Neural crest cell (in vitro differentiated cells): ENCODE measurements at regions not wholly inside any gene's neighbourhood (a gene's known extent, or its start where the extent isn't known, plus 50 kb on each side); places are given as distances from the start of the nearest gene placed in this dataset.

Experiments used
- DNase-seq: peaks from one replicate; pipeline ENCODE4 v3.0.0; 2021; ENCODE audit warnings: low read depth, mixed read lengths, low spot score
- H3K27ac Mint-ChIP-seq: one replicate; pipeline ENCODE4 v1.8.0; 2021; ENCODE audit warnings: mild to moderate bottlenecking, mixed read lengths; ENCODE audit not compliant: unreplicated experiment
- H3K27me3 Mint-ChIP-seq: 2 replicates; pipeline ENCODE4 v1.8.0; 2021; ENCODE audit warnings: low read depth, mild to moderate bottlenecking, mixed read lengths
- H3K36me3 Mint-ChIP-seq: 2 replicates; pipeline ENCODE4 v1.8.0; 2021; ENCODE audit warnings: low read depth, mild to moderate bottlenecking, mixed read lengths
- H3K4me1 Mint-ChIP-seq: 2 replicates; pipeline ENCODE4 v1.8.0; 2021; ENCODE audit warnings: mixed read lengths
- H3K4me3 Mint-ChIP-seq: one replicate; pipeline ENCODE4 v1.8.0; 2021; ENCODE audit warnings: mild to moderate bottlenecking, mixed read lengths
- H3K9me3 Mint-ChIP-seq: 2 replicates; pipeline ENCODE4 v1.8.0; 2021; ENCODE audit warnings: mixed read lengths
- TF ChIP-seq, protein P1 (sequence below): fragments of 200-600 bp; sonication (generic); conservative IDR thresholded peaks from 2 replicates; pipeline ENCODE4 v1.5.0; 2021; ENCODE audit warnings: antibody characterized with exemption, mild to moderate bottlenecking

DNA sequence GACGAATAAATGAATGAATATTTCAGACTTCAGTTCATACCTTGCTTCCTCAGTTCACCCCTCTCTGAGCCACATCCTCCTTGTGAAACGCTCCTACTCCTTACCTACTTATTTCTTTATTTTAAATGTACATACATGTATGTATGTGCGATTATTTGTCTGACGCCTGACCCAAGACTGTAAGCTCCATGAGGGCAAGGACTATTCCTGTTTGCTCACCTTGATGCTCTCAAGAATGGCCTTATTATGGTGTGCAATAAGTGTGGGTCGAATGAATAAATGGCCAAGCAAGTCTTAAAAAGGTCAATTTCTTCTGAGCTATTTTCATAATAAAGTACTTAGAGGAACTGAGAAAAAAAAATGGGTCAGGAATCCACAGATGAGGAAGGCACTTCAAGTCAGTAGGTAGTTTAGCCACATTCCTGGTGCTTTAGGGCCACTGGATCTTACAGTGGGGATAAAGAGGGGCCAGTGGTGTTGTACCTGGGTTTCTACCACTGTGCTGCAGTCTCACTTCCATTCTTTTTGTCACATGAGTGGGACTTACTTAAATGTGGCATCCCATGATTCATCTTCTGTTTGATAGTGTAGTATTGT, 74.7 kb downstream of the SDC1 start:
- Mint-ChIP-seq H3K4me3 (no peak overlapping the region), H3K27ac (no peak overlapping the region), H3K9me3 (no peaks in the 10 kb centered on the region), H3K36me3 (no peaks in the 10 kb centered on the region), H3K4me1 (peaks cover 50% of the 10 kb centered on the region), H3K27me3 (no peaks in the 10 kb centered on the region)
- TF ChIP-seq, protein P1, sequence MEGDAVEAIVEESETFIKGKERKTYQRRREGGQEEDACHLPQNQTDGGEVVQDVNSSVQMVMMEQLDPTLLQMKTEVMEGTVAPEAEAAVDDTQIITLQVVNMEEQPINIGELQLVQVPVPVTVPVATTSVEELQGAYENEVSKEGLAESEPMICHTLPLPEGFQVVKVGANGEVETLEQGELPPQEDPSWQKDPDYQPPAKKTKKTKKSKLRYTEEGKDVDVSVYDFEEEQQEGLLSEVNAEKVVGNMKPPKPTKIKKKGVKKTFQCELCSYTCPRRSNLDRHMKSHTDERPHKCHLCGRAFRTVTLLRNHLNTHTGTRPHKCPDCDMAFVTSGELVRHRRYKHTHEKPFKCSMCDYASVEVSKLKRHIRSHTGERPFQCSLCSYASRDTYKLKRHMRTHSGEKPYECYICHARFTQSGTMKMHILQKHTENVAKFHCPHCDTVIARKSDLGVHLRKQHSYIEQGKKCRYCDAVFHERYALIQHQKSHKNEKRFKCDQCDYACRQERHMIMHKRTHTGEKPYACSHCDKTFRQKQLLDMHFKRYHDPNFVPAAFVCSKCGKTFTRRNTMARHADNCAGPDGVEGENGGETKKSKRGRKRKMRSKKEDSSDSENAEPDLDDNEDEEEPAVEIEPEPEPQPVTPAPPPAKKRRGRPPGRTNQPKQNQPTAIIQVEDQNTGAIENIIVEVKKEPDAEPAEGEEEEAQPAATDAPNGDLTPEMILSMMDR, result no peak
- DNase-seq, result no peak

DNA sequence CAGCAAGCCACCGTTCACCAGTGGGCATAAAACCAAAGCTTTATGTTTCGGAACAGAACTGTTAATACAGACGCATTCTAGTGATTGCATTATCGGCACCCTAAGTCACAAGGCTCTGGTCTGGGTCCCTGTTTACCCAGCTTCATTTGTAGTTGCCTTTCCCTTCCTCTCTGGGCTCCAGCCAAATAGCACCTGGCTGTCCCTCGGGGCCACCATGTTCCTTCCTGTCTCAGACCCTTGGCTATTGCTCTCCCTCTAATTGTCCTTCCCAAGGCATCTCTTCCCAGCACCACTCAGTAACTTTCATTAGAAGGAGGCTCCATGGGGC, 75.3 kb downstream of the SDC1 start:
- Mint-ChIP-seq H3K27me3 (no peaks in the 10 kb centered on the region), H3K4me3 (peak overlapping the region; percentile 21), H3K27ac (peak overlapping the region; percentile 93), H3K9me3 (no peaks in the 10 kb centered on the region), H3K4me1 (peaks cover 50% of the 10 kb centered on the region), H3K36me3 (no peaks in the 10 kb centered on the region)
- TF ChIP-seq, protein P1, result no peak
- DNase-seq, result no peak

DNA sequence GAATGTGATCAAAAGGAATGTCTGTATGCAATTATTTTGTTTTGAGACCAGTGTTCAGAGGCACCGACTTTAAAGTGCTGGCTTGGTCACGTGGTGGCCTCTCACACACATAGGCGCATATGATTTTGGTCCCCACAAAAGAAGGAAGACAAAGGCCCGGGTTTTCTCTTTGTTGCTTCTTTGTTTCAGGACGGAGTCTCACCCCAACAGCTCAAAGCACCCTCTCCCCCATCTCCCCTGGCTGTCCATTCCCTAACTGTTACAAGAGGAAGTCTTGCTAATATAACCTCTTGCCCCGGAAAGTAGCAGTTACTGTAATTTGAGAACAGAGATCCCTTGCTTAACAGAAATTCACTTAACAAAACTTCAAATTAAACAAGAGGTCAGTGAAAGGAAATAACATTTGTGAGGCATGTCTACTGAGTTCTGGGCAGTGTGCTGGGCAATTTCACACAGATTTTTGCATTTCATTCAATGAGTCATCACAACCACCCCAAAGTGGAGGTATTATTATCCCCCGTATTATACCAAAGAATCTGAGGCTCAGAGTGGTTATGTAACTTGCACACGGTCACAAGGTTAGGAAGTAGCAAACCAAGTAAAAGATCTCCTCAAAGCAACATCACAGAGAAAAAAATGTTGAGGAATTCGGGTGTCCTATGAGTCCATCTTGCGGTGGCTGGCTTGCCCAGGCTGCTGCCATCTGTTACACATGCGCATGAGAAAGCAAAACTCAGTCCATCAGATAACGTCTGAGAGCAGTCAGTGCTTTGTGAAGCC, 75.8 kb downstream of the SDC1 start:
- Mint-ChIP-seq H3K4me3 (peak overlapping the region; percentile 48), H3K27me3 (no peaks in the 10 kb centered on the region), H3K36me3 (no peaks in the 10 kb centered on the region), H3K9me3 (no peaks in the 10 kb centered on the region), H3K4me1 (peaks cover 50% of the 10 kb centered on the region), H3K27ac (peak overlapping the region; percentile 93)
- peak; percentile 16 for DNase-seq
- TF ChIP-seq, protein P1, result no peak

DNA sequence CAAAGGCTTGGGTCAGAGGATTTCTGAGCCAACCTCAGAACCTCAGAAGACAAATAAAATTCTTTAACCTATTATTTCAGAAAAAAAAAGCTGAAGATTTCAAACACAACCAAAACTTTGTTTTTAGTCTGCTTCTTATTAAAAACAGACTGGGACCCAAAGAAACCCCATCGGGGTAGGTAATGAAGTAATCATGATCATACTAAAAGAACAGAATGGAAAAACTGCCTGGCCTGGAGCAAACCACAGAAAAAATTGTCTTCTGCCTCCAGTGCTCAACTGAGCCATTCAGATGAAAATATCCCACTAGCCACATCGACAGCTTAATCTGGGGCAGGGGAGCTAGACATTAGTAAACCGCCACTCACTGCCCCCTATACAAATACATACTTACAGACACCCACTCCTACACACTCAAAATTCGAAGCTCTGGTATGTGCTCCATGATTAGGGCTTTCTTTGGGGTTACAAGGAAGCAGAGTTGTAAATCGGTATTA, 76.5 kb downstream of the SDC1 start:
- peak overlapping the region; percentile 48 for H3K4me3 Mint-ChIP-seq
- H3K9me3 Mint-ChIP-seq, result no peaks in the 10 kb centered on the region
- no peaks in the 10 kb centered on the region for H3K27me3 Mint-ChIP-seq
- TF ChIP-seq, protein P1, result no peak
- H3K4me1 Mint-ChIP-seq, result peaks cover 53% of the 10 kb centered on the region
- H3K27ac Mint-ChIP-seq, result peak overlapping the region; percentile 93
- DNase-seq, result no peak
- H3K36me3 Mint-ChIP-seq, result no peaks in the 10 kb centered on the region

DNA sequence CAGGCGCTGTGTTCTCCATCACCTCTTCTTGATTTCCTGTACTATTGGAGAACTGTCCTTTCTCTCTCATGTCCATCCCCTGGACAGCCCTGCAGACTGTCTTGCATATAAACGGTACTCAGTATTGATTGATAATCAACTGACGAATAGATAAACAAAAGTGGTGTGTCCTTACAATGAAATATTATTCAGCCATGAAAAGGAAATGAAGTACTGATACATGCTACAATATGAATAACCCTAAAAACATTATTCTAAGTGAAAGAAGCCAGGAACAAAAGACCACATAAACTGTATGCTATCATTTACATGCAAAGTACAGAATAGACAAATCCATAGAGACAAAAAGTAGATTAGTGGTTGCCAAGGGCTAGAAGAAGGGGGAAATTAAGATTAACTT, 77.6 kb downstream of the SDC1 start:
- TF ChIP-seq, protein P1, result no peak
- peaks cover 58% of the 10 kb centered on the region for H3K4me1 Mint-ChIP-seq

More for the DNA sequence above, 77.6 kb downstream of the SDC1 start:
- no peak overlapping the region for H3K4me3 Mint-ChIP-seq
- H3K36me3 Mint-ChIP-seq, result no peaks in the 10 kb centered on the region
- H3K27me3 Mint-ChIP-seq, result no peaks in the 10 kb centered on the region
- no peak for DNase-seq
- no peaks in the 10 kb centered on the region for H3K9me3 Mint-ChIP-seq
- H3K27ac Mint-ChIP-seq, result no peak overlapping the region
